ENCODE measurements at regions not wholly inside any gene's neighbourhood (a gene's known extent, or its start where the extent isn't known, plus 50 kb on each side); places are given as distances from the start of the nearest gene placed in this dataset.

GRCh38 chr2:58686776-58687175, 445.7 kb upstream of the FANCL start:
- intact Hi-C loops (cut with DNase I; ENCODE audit: low total_unique reads), result no loop called here
- DNase-seq, result no peak
- H3K9me3 ChIP-seq, result no peaks in the 10 kb centered on the region
- H3K4me3 ChIP-seq, result no peak overlapping the region
- H3K4me1 ChIP-seq, result no peaks in the 10 kb centered on the region
- H3K27ac ChIP-seq, result no peak overlapping the region
- H3K36me3 ChIP-seq, result no peaks in the 10 kb centered on the region
- no peak for TF ChIP-seq POLR2A (IDR thresholded peaks at IDR 0.05)
- TF ChIP-seq, protein P1, sequence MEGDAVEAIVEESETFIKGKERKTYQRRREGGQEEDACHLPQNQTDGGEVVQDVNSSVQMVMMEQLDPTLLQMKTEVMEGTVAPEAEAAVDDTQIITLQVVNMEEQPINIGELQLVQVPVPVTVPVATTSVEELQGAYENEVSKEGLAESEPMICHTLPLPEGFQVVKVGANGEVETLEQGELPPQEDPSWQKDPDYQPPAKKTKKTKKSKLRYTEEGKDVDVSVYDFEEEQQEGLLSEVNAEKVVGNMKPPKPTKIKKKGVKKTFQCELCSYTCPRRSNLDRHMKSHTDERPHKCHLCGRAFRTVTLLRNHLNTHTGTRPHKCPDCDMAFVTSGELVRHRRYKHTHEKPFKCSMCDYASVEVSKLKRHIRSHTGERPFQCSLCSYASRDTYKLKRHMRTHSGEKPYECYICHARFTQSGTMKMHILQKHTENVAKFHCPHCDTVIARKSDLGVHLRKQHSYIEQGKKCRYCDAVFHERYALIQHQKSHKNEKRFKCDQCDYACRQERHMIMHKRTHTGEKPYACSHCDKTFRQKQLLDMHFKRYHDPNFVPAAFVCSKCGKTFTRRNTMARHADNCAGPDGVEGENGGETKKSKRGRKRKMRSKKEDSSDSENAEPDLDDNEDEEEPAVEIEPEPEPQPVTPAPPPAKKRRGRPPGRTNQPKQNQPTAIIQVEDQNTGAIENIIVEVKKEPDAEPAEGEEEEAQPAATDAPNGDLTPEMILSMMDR (IDR thresholded peaks at IDR 0.05), result no peak
- H3K27me3 ChIP-seq, result no peaks in the 10 kb centered on the region

DNA sequence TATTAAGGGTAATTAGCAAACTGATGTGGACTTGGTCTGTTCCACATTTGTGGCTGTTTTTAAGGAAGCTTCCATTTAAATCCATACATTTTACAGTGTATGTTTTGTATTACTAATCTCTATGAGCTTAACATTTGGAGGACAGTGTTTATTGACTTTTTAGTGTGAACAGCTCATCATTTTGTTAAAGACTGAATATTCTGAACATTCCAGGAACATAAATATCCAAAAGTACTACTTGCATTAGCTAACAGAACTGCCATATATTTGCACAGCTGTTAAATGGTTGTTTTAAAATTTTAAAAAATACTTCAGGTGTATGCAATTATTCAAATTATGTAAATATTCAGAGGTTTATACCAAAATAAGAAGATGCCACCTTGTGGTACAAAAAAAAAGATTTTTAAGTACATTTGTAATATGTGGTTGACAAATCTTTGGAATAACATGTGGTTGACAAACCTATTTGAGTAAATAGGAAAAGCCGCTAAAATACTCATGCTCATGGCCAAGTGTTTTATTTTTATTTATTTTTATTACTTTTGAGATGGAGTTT, 439.7 kb upstream of the FANCL start:
- H3K27ac ChIP-seq, result no peak overlapping the region
- no peaks in the 10 kb centered on the region for H3K9me3 ChIP-seq
- no peak overlapping the region for H3K4me3 ChIP-seq
- DNase-seq, result no peak
- no peaks in the 10 kb centered on the region for H3K36me3 ChIP-seq
- no peaks in the 10 kb centered on the region for H3K27me3 ChIP-seq
- intact Hi-C loops (cut with DNase I; ENCODE audit: low total_unique reads), result no loop called here
- TF ChIP-seq POLR2A (IDR thresholded peaks at IDR 0.05), result no peak
- TF ChIP-seq, protein P1 (IDR thresholded peaks at IDR 0.05), result no peak
- H3K4me1 ChIP-seq, result no peaks in the 10 kb centered on the region

DNA sequence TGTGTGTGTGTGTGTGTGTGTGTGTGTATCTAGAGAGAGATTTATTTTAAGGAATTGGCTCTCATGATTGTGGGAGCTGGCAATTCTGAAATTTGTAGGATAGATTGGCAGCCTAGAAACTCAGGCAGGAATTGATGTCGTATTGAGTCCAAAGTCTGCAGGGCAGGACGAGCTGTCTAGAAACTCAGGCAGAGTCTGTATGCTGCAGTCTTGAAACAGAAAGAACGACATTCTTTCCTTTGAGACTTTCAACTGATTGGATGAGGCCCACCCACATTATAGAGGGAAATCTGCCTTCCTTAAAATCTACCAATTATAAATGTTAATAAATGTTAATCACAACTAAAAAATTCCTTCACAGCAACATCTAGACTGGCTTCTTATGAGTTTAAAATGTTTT, 436.6 kb upstream of the FANCL start:
- no peak overlapping the region for H3K27ac ChIP-seq
- TF ChIP-seq, protein P1 (IDR thresholded peaks at IDR 0.05), result no peak
- TF ChIP-seq POLR2A (IDR thresholded peaks at IDR 0.05), result no peak
- H3K9me3 ChIP-seq, result no peaks in the 10 kb centered on the region
- DNase-seq, result no peak
- no peaks in the 10 kb centered on the region for H3K36me3 ChIP-seq
- no peaks in the 10 kb centered on the region for H3K4me1 ChIP-seq
- intact Hi-C loops (cut with DNase I; ENCODE audit: low total_unique reads), result no loop called here
- no peak overlapping the region for H3K4me3 ChIP-seq
- no peaks in the 10 kb centered on the region for H3K27me3 ChIP-seq

DNA sequence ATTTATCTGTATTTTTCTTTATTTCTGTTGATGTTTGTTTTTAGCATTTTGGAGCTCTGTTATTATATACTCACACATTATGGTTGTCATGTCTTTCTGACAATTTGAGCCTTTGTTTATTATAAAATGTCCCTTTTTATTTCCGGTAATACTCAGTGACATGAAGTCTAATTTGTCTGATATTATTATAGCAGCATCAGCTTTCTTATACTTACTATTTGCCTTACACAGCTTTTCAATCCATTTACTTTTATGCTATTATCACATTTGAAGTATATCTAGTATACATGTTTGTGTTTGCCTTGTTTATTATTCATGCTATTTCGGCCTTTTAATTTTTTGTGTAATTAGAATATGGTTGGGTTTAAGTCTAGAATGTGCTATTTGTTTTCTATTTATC, 430.6 kb upstream of the FANCL start:
- Histone ChIP-seq H3K4me1 (no peaks in the 10 kb centered on the region), H3K27me3 (no peaks in the 10 kb centered on the region), H3K27ac (no peak overlapping the region), H3K4me3 (no peak overlapping the region), H3K36me3 (no peaks in the 10 kb centered on the region), H3K9me3 (no peaks in the 10 kb centered on the region)
- no peak for TF ChIP-seq POLR2A (IDR thresholded peaks at IDR 0.05)
- TF ChIP-seq, protein P1 (IDR thresholded peaks at IDR 0.05), result no peak
- intact Hi-C loops (cut with DNase I; ENCODE audit: low total_unique reads), result no loop called here
- no peak for DNase-seq

- intact Hi-C loops (cut with DNase I; ENCODE audit: low total_unique reads), result no loop called here
- DNase-seq, result no peak
- Histone ChIP-seq H3K27ac (no peak overlapping the region), H3K4me1 (no peaks in the 10 kb centered on the region), H3K36me3 (no peaks in the 10 kb centered on the region), H3K9me3 (no peaks in the 10 kb centered on the region), H3K4me3 (no peak overlapping the region), H3K27me3 (no peaks in the 10 kb centered on the region)
- TF ChIP-seq, protein P1 (IDR thresholded peaks at IDR 0.05), result no peak
- TF ChIP-seq POLR2A (IDR thresholded peaks at IDR 0.05), result no peak
Measured at GRCh38 chr2:58669998-58670397, 428.9 kb upstream of the FANCL start.
